ENCODE measurements at regions not wholly inside any gene's neighbourhood (a gene's known extent, or its start where the extent isn't known, plus 50 kb on each side); places are given as distances from the start of the nearest gene placed in this dataset.
"Not testable (repeated sequence)": the region's sequence is repeated elsewhere in the genome, so short reads cannot be mapped to it uniquely, and the experiment has no call there.

DNA sequence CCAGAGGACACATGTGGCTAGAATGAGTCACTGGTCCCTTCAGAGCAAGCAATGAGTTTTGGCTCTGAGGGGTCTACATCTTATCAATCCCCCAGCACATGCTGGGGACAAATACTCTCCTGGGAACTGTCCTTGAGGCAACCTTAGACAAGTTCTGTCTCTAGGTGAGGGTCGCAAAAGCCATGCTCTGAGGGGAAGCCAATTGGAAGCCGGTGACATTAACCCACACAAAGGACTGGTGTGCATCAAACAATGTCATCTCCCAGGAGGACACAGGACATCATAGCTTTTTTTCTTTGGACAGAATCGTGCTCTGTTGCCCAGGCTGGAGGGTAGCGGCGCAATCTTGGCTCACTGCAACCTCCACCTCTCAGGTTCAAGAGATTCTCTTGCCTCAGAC lies 111.6 kb upstream of the ZNF722 start:
- Histone ChIP-seq H3K27ac (ENCODE audit: low read depth in 1 of 2, low read length in 1 of 2) (no peak overlapping the region), H3K9ac (ENCODE audit: insufficient read depth in 1 of 2, low read length in 2 of 2) (no peak overlapping the region), H3K4me1 (ENCODE audit: control insufficient read depth in 5 of 5, insufficient read depth in 5 of 5, low read length in 5 of 5) (no peaks in the 10 kb centered on the region), H3K36me3 (ENCODE audit: control insufficient read depth in 4 of 4, insufficient read depth in 4 of 4, low read length in 4 of 4) (no peaks in the 10 kb centered on the region), H3K9me3 (ENCODE audit: control insufficient read depth in 4 of 4, insufficient read depth in 3 of 4, low read length in 3 of 4) (peaks cover 0 to 69% (median 17%) of the 10 kb centered on the region in 4 donors), H3K27me3 (ENCODE audit: control insufficient read depth in 3 of 3, insufficient read depth in 3 of 3, low read length in 2 of 3) (no peaks in the 10 kb centered on the region), H3K4me3 (no peak overlapping the region)
- TF ChIP-seq, protein P1, sequence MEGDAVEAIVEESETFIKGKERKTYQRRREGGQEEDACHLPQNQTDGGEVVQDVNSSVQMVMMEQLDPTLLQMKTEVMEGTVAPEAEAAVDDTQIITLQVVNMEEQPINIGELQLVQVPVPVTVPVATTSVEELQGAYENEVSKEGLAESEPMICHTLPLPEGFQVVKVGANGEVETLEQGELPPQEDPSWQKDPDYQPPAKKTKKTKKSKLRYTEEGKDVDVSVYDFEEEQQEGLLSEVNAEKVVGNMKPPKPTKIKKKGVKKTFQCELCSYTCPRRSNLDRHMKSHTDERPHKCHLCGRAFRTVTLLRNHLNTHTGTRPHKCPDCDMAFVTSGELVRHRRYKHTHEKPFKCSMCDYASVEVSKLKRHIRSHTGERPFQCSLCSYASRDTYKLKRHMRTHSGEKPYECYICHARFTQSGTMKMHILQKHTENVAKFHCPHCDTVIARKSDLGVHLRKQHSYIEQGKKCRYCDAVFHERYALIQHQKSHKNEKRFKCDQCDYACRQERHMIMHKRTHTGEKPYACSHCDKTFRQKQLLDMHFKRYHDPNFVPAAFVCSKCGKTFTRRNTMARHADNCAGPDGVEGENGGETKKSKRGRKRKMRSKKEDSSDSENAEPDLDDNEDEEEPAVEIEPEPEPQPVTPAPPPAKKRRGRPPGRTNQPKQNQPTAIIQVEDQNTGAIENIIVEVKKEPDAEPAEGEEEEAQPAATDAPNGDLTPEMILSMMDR (IDR thresholded peaks at IDR 0.05; ENCODE audit: control extremely low read depth, extremely low read depth): no peak
- ATAC-seq (ENCODE audit: insufficient read depth, low FRiP score): no peak
- WGBS, 2 donors: 72 to 75% methylated on average over 5 of the region's 5 CpGs
- no peak for DNase-seq

DNA sequence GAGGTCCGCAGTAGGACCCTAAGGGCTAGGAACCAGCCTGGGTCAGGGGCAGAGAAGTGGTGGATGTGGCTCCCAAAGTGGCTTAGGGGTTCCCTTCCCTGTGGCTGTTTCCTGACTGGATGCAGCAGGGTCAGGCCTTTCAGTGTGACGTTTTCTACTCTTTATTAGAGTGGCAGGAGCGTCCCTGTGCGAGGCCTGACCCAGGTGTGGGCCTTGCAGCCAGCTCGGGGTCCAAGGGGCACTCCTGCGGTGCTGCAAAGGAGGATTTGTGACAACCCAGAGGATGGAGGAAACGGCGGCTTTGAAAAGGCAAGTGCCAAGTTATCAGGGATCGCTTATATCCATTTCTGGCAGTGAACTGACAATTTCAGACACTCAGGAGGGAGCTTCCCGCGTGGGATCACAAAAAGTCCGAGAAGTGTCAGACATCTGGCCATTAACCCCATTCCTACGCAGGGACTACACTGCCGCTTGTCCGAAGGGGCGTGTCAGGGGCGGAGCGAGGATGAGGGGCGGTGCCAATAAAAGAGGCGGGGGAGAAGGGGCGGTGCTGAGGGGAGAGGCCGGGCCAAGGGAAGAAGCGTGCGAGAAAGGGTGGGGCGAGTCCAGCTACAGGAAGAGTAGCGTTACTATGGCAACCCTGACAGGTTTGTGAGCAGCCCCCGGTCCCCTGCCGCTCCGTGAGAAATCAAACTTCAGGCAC lies 98.8 kb upstream of the ZNF722 start:
- peaks cover 0 to 4% (median 2%) of the 10 kb centered on the region in 4 donors for H3K9me3 ChIP-seq (ENCODE audit: control insufficient read depth in 4 of 4, insufficient read depth in 3 of 4, low read length in 3 of 4)
- peak overlapping the region in 1 of 2 donors; percentile 73 for H3K27ac ChIP-seq (ENCODE audit: low read depth in 1 of 2, low read length in 1 of 2)
- no peaks in the 10 kb centered on the region for H3K36me3 ChIP-seq (ENCODE audit: control insufficient read depth in 4 of 4, insufficient read depth in 4 of 4, low read length in 4 of 4)
- H3K27me3 ChIP-seq (ENCODE audit: control insufficient read depth in 3 of 3, insufficient read depth in 3 of 3, low read length in 2 of 3): no peaks in the 10 kb centered on the region
- peak in 1 of 3 donors; percentile 0 for DNase-seq
- ATAC-seq (ENCODE audit: insufficient read depth, low FRiP score): peak; percentile 65
- H3K4me3 ChIP-seq: peak overlapping the region; percentile 57
- TF ChIP-seq, protein P1 (IDR thresholded peaks at IDR 0.05; ENCODE audit: control extremely low read depth, extremely low read depth): no peak
- peaks cover 0 to 8% (median 0%) of the 10 kb centered on the region in 5 donors for H3K4me1 ChIP-seq (ENCODE audit: control insufficient read depth in 5 of 5, insufficient read depth in 5 of 5, low read length in 5 of 5)
- 14 to 35% methylated on average over 29 of the region's 29 CpGs for WGBS, 2 donors
- no peak overlapping the region for H3K9ac ChIP-seq (ENCODE audit: insufficient read depth in 1 of 2, low read length in 2 of 2)

DNA sequence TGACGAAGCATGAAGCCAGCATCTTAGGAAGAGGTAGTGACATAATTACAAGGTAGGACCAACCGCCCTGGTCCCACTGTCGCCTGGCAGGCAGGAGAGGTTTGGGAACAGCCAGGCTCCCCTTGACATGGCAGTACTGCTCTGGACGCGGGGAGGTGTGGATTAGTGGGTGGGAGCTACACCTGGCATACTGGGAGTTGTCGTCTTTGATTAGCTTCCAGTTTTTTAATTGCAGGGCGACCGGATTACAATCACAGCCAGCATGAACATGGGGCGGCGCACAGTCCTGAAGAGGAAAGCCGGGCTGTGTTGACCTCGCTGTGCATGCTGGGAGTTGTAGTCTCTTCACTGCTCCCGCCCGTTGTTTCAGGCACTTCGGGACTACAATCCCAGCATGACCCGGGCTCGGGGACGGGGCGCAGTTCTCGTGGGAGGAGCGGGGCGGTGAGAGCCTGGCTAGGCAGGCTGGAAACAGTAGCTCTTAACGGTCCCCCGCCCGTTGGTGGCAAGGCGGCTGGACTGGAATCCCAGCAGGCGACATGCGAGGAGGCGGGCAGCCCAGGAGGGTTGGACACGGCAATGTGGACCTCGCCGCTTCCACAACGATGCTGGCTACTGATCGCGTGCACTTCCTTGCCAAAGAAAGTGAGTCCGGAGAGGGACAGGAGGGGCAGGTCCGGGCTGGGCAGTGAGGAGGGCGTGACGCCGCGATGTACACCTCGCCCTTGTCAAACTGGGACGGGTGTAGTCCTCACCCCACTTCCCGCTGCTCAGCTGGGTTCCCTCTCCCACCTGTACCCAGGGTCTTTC lies 98.0 kb upstream of the ZNF722 start:
- H3K9ac ChIP-seq (ENCODE audit: insufficient read depth in 1 of 2, low read length in 2 of 2): no peak overlapping the region

GRCh38 chr7:63901204-63901506 lies 97.5 kb upstream of the ZNF722 start:
- not testable (repeated sequence) for H3K4me1 ChIP-seq (ENCODE audit: control insufficient read depth in 5 of 5, insufficient read depth in 5 of 5, low read length in 5 of 5); H3K9ac ChIP-seq (ENCODE audit: insufficient read depth in 1 of 2, low read length in 2 of 2); H3K9me3 ChIP-seq (ENCODE audit: control insufficient read depth in 4 of 4, insufficient read depth in 3 of 4, low read length in 3 of 4); DNase-seq; H3K27me3 ChIP-seq (ENCODE audit: control insufficient read depth in 3 of 3, insufficient read depth in 3 of 3, low read length in 2 of 3); H3K36me3 ChIP-seq (ENCODE audit: control insufficient read depth in 4 of 4, insufficient read depth in 4 of 4, low read length in 4 of 4); ATAC-seq (ENCODE audit: insufficient read depth, low FRiP score)
- WGBS, 2 donors: 6 to 22% methylated on average over 16 of the region's 16 CpGs
- peak overlapping the region in 1 of 2 donors; percentile 50 for H3K27ac ChIP-seq (ENCODE audit: low read depth in 1 of 2, low read length in 1 of 2)
- H3K4me3 ChIP-seq: peak overlapping the region; percentile 78

More for the DNA sequence above, 98.0 kb upstream of the ZNF722 start:
- H3K9me3 ChIP-seq (ENCODE audit: control insufficient read depth in 4 of 4, insufficient read depth in 3 of 4, low read length in 3 of 4): peaks cover 0 to 4% (median 2%) of the 10 kb centered on the region in 4 donors
- no peaks in the 10 kb centered on the region for H3K36me3 ChIP-seq (ENCODE audit: control insufficient read depth in 4 of 4, insufficient read depth in 4 of 4, low read length in 4 of 4)
- TF ChIP-seq, protein P1 (IDR thresholded peaks at IDR 0.05; ENCODE audit: control extremely low read depth, extremely low read depth): no peak
- no peaks in the 10 kb centered on the region for H3K27me3 ChIP-seq (ENCODE audit: control insufficient read depth in 3 of 3, insufficient read depth in 3 of 3, low read length in 2 of 3)
- peaks cover 0 to 8% (median 0%) of the 10 kb centered on the region in 5 donors for H3K4me1 ChIP-seq (ENCODE audit: control insufficient read depth in 5 of 5, insufficient read depth in 5 of 5, low read length in 5 of 5)
- ATAC-seq (ENCODE audit: insufficient read depth, low FRiP score) (peak; percentile 100), DNase-seq (peak in 1 of 3 donors; percentile 46)
- peak overlapping the region in 1 of 2 donors; percentile 73 for H3K27ac ChIP-seq (ENCODE audit: low read depth in 1 of 2, low read length in 1 of 2)
- 2 to 30% methylated on average over 44 of the region's 44 CpGs for WGBS, 2 donors
- peak overlapping the region; percentile 78 for H3K4me3 ChIP-seq

Data from lung (tissue), 11 donors.